ENCODE measurements at regions not wholly inside any gene's neighbourhood (a gene's known extent, or its start where the extent isn't known, plus 50 kb on each side); places are given as distances from the start of the nearest gene placed in this dataset.

GRCh38 chr2:176567361-176567760, 298.1 kb downstream of the MTX2 start:
- Histone ChIP-seq H3K4me1 (ENCODE audit: control insufficient read depth, insufficient read depth, low read length) (peaks cover 7% of the 10 kb centered on the region; the same call in 1 of the 2 replicates), H3K4me3 (ENCODE audit: low read depth, low read length) (no peak overlapping the region), H3K36me3 (ENCODE audit: control insufficient read depth in 2 of 2, insufficient read depth in 1 of 2, low read length in 2 of 2) (no peaks in the 10 kb centered on the region), H3K9me3 (ENCODE audit: control insufficient read depth, insufficient read depth, low read depth, low read length) (no peaks in the 10 kb centered on the region), H3K27ac (ENCODE audit: extremely low read depth, low read depth, low read length) (no peak overlapping the region)
- CTCF ChIA-PET, result interaction anchor here (0.7 to 2.0 kb wide), 2 partner anchors 13 to 440 kb away, joined by 6 to 8 read pairs; no protein-coding TSS in a partner anchor
- TF ChIP-seq HIC1 (tag by site-specific recombination; IDR thresholded peaks at IDR 0.05) (no peak), ZNF223 (tag by site-specific recombination; IDR thresholded peaks at IDR 0.05) (no peak), GLIS1 (tag by site-specific recombination; IDR thresholded peaks at IDR 0.05) (no peak), ZNF155 (tag by site-specific recombination; IDR thresholded peaks at IDR 0.05) (no peak), ZNF518A (tag by site-specific recombination; conservative IDR thresholded peaks at IDR 0.05; ENCODE audit: low read depth) (no peak), KLF10 (tag by site-specific recombination; IDR thresholded peaks at IDR 0.05) (no peak), HOXA7 (CRISPR knock-in tag; IDR thresholded peaks at IDR 0.05; ENCODE audit: borderline replicate concordance) (no peak), OSR2 (tag by site-specific recombination; IDR thresholded peaks at IDR 0.05) (no peak), BCL11A (tag by site-specific recombination; IDR thresholded peaks at IDR 0.05; ENCODE audit: low read depth) (no peak), ZNF426 (tag by site-specific recombination; IDR thresholded peaks at IDR 0.05) (no peak), BCL11B (tag by site-specific recombination; IDR thresholded peaks at IDR 0.05; ENCODE audit: low read depth) (no peak), SP3 (tag by site-specific recombination; IDR thresholded peaks at IDR 0.05) (no peak), SALL2 (tag by site-specific recombination; IDR thresholded peaks at IDR 0.05; ENCODE audit: borderline replicate concordance) (no peak), ZNF48 (tag by site-specific recombination; IDR thresholded peaks at IDR 0.05) (no peak), ZNF501 (tag by site-specific recombination; IDR thresholded peaks at IDR 0.05) (no peak), ZNF433 (tag by site-specific recombination; IDR thresholded peaks at IDR 0.05; ENCODE audit: low read depth) (no peak), ZNF280C (tag by site-specific recombination; IDR thresholded peaks at IDR 0.05) (no peak), ZNF10 (tag by site-specific recombination; IDR thresholded peaks at IDR 0.05) (no peak)
- TF ChIP-seq, protein P1, sequence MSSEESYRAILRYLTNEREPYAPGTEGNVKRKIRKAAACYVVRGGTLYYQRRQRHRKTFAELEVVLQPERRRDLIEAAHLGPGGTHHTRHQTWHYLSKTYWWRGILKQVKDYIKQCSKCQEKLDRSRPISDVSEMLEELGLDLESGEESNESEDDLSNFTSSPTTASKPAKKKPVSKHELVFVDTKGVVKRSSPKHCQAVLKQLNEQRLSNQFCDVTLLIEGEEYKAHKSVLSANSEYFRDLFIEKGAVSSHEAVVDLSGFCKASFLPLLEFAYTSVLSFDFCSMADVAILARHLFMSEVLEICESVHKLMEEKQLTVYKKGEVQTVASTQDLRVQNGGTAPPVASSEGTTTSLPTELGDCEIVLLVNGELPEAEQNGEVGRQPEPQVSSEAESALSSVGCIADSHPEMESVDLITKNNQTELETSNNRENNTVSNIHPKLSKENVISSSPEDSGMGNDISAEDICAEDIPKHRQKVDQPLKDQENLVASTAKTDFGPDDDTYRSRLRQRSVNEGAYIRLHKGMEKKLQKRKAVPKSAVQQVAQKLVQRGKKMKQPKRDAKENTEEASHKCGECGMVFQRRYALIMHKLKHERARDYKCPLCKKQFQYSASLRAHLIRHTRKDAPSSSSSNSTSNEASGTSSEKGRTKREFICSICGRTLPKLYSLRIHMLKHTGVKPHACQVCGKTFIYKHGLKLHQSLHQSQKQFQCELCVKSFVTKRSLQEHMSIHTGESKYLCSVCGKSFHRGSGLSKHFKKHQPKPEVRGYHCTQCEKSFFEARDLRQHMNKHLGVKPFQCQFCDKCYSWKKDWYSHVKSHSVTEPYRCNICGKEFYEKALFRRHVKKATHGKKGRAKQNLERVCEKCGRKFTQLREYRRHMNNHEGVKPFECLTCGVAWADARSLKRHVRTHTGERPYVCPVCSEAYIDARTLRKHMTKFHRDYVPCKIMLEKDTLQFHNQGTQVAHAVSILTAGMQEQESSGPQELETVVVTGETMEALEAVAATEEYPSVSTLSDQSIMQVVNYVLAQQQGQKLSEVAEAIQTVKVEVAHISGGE (tag by site-specific recombination; conservative IDR thresholded peaks at IDR 0.05; ENCODE audit: low read depth), result no peak
- TF ChIP-seq, protein P2, sequence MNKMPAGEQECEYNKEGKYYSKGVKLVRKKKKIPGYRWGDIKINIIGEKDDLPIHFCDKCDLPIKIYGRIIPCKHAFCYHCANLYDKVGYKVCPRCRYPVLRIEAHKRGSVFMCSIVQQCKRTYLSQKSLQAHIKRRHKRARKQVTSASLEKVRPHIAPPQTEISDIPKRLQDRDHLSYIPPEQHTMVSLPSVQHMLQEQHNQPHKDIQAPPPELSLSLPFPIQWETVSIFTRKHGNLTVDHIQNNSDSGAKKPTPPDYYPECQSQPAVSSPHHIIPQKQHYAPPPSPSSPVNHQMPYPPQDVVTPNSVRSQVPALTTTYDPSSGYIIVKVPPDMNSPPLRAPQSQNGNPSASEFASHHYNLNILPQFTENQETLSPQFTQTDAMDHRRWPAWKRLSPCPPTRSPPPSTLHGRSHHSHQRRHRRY (tag by site-specific recombination; IDR thresholded peaks at IDR 0.05), result no peak
- POLR2A ChIA-PET, result interaction anchor here (1.1 kb wide), 1 partner anchor 15 kb away, joined by 4 read pairs; no protein-coding TSS in a partner anchor
